HepG2 (cell line): ENCODE measurements at regions not wholly inside any gene's neighbourhood (a gene's known extent, or its start where the extent isn't known, plus 50 kb on each side); places are given as distances from the start of the nearest gene placed in this dataset.

Experiments
- ATAC-seq: fragments of 200-7000 bp; cut with Tn5 transposase; 3 replicates; pipeline ENCODE4 v1.9.1; 2020; ENCODE audit warnings: mild to moderate bottlenecking, moderate library complexity
- BruUV-seq: library from RNA; stranded (reverse); fragments of 400-500 nt; replicated peaks from 2 replicates; lab custom pipeline; 2021; lab: Mats Ljungman, UMichigan
- CTCF ChIA-PET: fragments of 300-600 bp; formaldehyde crosslinking; extraction: SDS; loops from one replicate; lab custom pipeline; 2021; ENCODE audit warnings: low total read pairs, inconsistent platforms, low intra/inter-chr PET ratio; lab: Yijun Ruan, JAX
- POLR2A ChIA-PET: fragments of 350-600 bp; sonication (Branson Sonifier 250); formaldehyde crosslinking; loops from one replicate; lab custom pipeline; 2020; ENCODE audit warnings: antibody characterized with exemption, inconsistent platforms; lab: Yijun Ruan, JAX
- DNase-seq: peaks from one replicate; pipeline ENCODE4 v3.0.0-alpha.2; 2015; ENCODE audit warnings: low spot score
- FAIRE-seq: peaks from 3 replicates; lab custom pipeline; 2011; peaks lifted over from hg19 to GRCh38; lab: Jason Lieb, UNC
- H2AFZ ChIP-seq: one replicate; pipeline ENCODE4 v1.6.1; 2011; ENCODE audit warnings: low read length, inconsistent platforms
- H3K27ac ChIP-seq: fragments of 300-600 bp; 3 replicates; pipeline ENCODE4 v1.8.0; 2011; ENCODE audit warnings: mixed run types, mild to moderate bottlenecking, mixed read lengths, low read length, inconsistent platforms; ENCODE audit not compliant: insufficient read depth; ENCODE audit errors: extremely low read length
- H3K27me3 ChIP-seq, 2 experiments: fragments of 200-600 bp in 1 of 2; 2 replicates in 1 of 2; 3 replicates in 1 of 2; pipeline versions ENCODE4 v1.6.0 to v1.8.0; 2011; ENCODE audit warnings: low read length in 2 of 2, mild to moderate bottlenecking in 2 of 2, moderate library complexity in 2 of 2, inconsistent platforms in 1 of 2; ENCODE audit not compliant: insufficient read depth in 2 of 2, control insufficient read depth in 1 of 2
- H3K36me3 ChIP-seq, 2 experiments: fragments of 200-600 bp in 1 of 2; replicated peaks in 1 of 2; 2 replicates in 1 of 2; 3 replicates in 1 of 2; pipeline versions ENCODE4 v1.5.1 to v1.8.0; 2011; ENCODE audit warnings: low read length in 2 of 2, inconsistent platforms in 1 of 2; ENCODE audit not compliant: insufficient read depth in 2 of 2, control insufficient read depth in 1 of 2
- H3K4me1 ChIP-seq: 2 replicates; pipeline ENCODE4 v1.5.1; 2012; ENCODE audit warnings: low read length, inconsistent platforms; ENCODE audit not compliant: insufficient read depth
- H3K4me2 ChIP-seq: 2 replicates; pipeline ENCODE4 v1.6.0; 2011; ENCODE audit warnings: low read depth, low read length, inconsistent platforms
- H3K4me3 ChIP-seq, 3 experiments: fragments of 200-600 bp in 1 of 3; sonication (generic), shearing (Covaris generic) in 1 of 3; replicated peaks in 1 of 3; 2 replicates each; pipeline ENCODE4 v1.5.1; 2011 to 2016; ENCODE audit warnings: low read length in 3 of 3, inconsistent platforms in 2 of 3, low read depth in 2 of 3, mild to moderate bottlenecking in 2 of 3, control low read depth in 1 of 3, mixed read lengths in 1 of 3; ENCODE audit not compliant: insufficient read depth in 1 of 3
- H3K79me2 ChIP-seq: one replicate; pipeline ENCODE4 v1.6.1; 2011; ENCODE audit warnings: low read length, inconsistent platforms; ENCODE audit not compliant: insufficient read depth
- H3K9ac ChIP-seq: 2 replicates; pipeline ENCODE4 v1.6.0; 2011; ENCODE audit warnings: mild to moderate bottlenecking, low read depth, low read length, inconsistent platforms; ENCODE audit not compliant: insufficient read depth
- H3K9me3 ChIP-seq: 2 replicates; pipeline ENCODE4 v1.5.1; 2012; ENCODE audit warnings: mild to moderate bottlenecking, low read length
- H4K20me1 ChIP-seq: 2 replicates; pipeline ENCODE4 v1.6.0; 2011; ENCODE audit warnings: inconsistent platforms, mild to moderate bottlenecking, low read length, moderate library complexity; ENCODE audit not compliant: insufficient read depth
- CHD4 ChIP-seq: fragments of 200-600 bp; sonication (generic); IDR thresholded peaks from 2 replicates; pipeline ENCODE4 v1.7.0; 2017; ENCODE audit warnings: mild to moderate bottlenecking, low read length, borderline replicate concordance
- KLF9 ChIP-seq: IDR thresholded peaks from 2 replicates; pipeline ENCODE4 v1.6.1; 2016; ENCODE audit warnings: low read depth
- LCORL ChIP-seq, 2 experiments: fragments of 450-650 bp in 1 of 2; sonication (generic) in 1 of 2; formaldehyde crosslinking in 1 of 2; IDR thresholded peaks; 2 replicates each; pipeline versions ENCODE4 v1.5.0 to v1.6.1; 2017 to 2020; ENCODE audit warnings: antibody characterized with exemption in 1 of 2, missing genetic modification reagents in 1 of 2
- MAFK ChIP-seq, 2 experiments: IDR thresholded peaks in 1 of 2; conservative IDR thresholded peaks in 1 of 2; 2 replicates each; pipeline ENCODE4 v1.6.1; 2011; ENCODE audit warnings: improper control_type of control experiment in 2 of 2, low read length in 2 of 2
- SP4 ChIP-seq: sonication (generic); formaldehyde crosslinking; IDR thresholded peaks from 2 replicates; pipeline ENCODE4 v1.8.1; 2023; ENCODE audit warnings: mild to moderate bottlenecking, missing genetic modification reagents
- ZFX ChIP-seq: sonication (generic); formaldehyde crosslinking; IDR thresholded peaks from 2 replicates; pipeline ENCODE4 v1.4.0; 2020; ENCODE audit warnings: mild to moderate bottlenecking, low read depth, missing genetic modification reagents, moderate library complexity
- ZNF256 ChIP-seq: sonication (generic); formaldehyde crosslinking; conservative IDR thresholded peaks from 2 replicates; pipeline ENCODE4 v1.4.0; 2020; ENCODE audit warnings: missing genetic modification reagents
- ZNF75D ChIP-seq: sonication (generic); formaldehyde crosslinking; IDR thresholded peaks from 2 replicates; pipeline ENCODE4 v1.8.1; 2023; ENCODE audit warnings: missing genetic modification reagents, mild to moderate bottlenecking, borderline replicate concordance
- WGBS: methylation state at CpG from one replicate; pipeline ENCODE4 v1.1.6; 2017; ENCODE audit warnings: low lambda C conversion rate; 5-methylcytosine and 5-hydroxymethylcytosine counted together
- in situ Hi-C: cut with HindIII; loops from 2 replicates; pipeline ENCODE4 v1.10.0; 2017; ENCODE audit warnings: low pct_unique_long_range_greater_than_20kb; ENCODE audit not compliant: extremely low pct_ligation_motif_present
- intact Hi-C: fragments of 100-400 bp; cut with micrococcal nuclease; formaldehyde crosslinking; loops from one replicate; pipeline ENCODE4 v1.10.0; 2022; ENCODE audit not compliant: unreplicated experiment
- TF ChIP-seq, protein P1 (sequence below): sonication (generic); formaldehyde crosslinking; IDR thresholded peaks from 2 replicates; pipeline ENCODE4 v1.5.1; 2020; ENCODE audit warnings: missing genetic modification reagents, mild to moderate bottlenecking, borderline replicate concordance
- TF ChIP-seq, protein P2 (sequence below): IDR thresholded peaks from 2 replicates; pipeline ENCODE4 v1.6.1; 2012; ENCODE audit warnings: low read depth, low read length, improper control_type of control experiment
- TF ChIP-seq, protein P3 (sequence below): sonication (generic); formaldehyde crosslinking; conservative IDR thresholded peaks from 2 replicates; pipeline ENCODE4 v1.4.0; 2020; ENCODE audit warnings: missing genetic modification reagents

DNA sequence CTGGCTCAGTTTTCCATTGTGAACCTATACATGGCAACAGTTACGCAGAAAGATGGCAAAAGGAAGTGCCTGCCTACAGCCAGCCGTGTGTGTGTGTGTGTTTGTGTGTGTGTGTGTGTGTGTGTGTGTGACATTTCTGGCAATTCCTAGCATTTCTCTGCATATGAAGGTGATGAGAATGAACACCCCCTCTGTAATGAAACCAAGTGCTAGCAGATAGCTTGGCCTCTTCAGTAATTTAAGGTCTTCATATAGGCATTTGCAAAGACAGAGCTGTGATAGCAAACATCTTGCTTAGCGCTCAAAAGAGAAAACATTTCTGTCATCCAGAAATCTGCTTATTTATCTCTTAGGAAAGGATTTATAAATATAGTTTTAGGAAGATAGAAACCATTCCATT lies 389.1 kb downstream of the AACS start:
- no peak for TF ChIP-seq CHD4
- TF ChIP-seq, protein P1, sequence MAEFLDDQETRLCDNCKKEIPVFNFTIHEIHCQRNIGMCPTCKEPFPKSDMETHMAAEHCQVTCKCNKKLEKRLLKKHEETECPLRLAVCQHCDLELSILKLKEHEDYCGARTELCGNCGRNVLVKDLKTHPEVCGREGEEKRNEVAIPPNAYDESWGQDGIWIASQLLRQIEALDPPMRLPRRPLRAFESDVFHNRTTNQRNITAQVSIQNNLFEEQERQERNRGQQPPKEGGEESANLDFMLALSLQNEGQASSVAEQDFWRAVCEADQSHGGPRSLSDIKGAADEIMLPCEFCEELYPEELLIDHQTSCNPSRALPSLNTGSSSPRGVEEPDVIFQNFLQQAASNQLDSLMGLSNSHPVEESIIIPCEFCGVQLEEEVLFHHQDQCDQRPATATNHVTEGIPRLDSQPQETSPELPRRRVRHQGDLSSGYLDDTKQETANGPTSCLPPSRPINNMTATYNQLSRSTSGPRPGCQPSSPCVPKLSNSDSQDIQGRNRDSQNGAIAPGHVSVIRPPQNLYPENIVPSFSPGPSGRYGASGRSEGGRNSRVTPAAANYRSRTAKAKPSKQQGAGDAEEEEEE (CRISPR knock-in tag), result no peak
- no peak overlapping the region for H3K4me2 ChIP-seq
- no peak for FAIRE-seq
- no peaks in the 10 kb centered on the region for H3K79me2 ChIP-seq
- H2AFZ ChIP-seq, result no peak overlapping the region
- no peak for ATAC-seq
- no peak overlapping the region for H3K4me3 ChIP-seq
- H4K20me1 ChIP-seq, result no peaks in the 10 kb centered on the region
- DNase-seq, result no peak
- ChIA-PET CTCF (no interaction called here), POLR2A (no interaction called here)
- BruUV-seq, result no TSS peak
- H3K27ac ChIP-seq, result no peak overlapping the region
- no peaks in the 10 kb centered on the region for H3K9me3 ChIP-seq
- no peak overlapping the region for H3K9ac ChIP-seq
- no peaks in the 10 kb centered on the region for H3K36me3 ChIP-seq
- H3K27me3 ChIP-seq, result peaks cover 0 to 4% of the 10 kb centered on the region in 2 experiments; a peak in 1 of 5 replicates
- H3K4me1 ChIP-seq, result no peaks in the 10 kb centered on the region
- WGBS, result 36% methylated on average over 3 of the region's 3 CpGs
- intact Hi-C loops (no loop called here), in situ Hi-C loops (no loop called here)

- intact Hi-C loops (no loop called here), in situ Hi-C loops (no loop called here)
- no peaks in the 10 kb centered on the region for H3K4me1 ChIP-seq
- no peaks in the 10 kb centered on the region for H3K9me3 ChIP-seq
- no peaks in the 10 kb centered on the region for H3K79me2 ChIP-seq
- TF ChIP-seq SP4 (CRISPR knock-in tag) (no peak), LCORL (IDR thresholded peaks at IDR 0.05) (no peak), LCORL (CRISPR knock-in tag; IDR thresholded peaks at IDR 0.05) (no peak), ZFX (CRISPR knock-in tag) (no peak), ZNF256 (CRISPR knock-in tag) (no peak), MAFK (conservative IDR thresholded peaks at IDR 0.05 in 1 of 2, IDR thresholded peaks at IDR 0.05 in 1 of 2; ENCODE audit: low read length in 2 of 2) (no peak), KLF9 (CRISPR knock-in tag) (no peak), ZNF75D (CRISPR knock-in tag) (no peak)
- TF ChIP-seq, protein P2, sequence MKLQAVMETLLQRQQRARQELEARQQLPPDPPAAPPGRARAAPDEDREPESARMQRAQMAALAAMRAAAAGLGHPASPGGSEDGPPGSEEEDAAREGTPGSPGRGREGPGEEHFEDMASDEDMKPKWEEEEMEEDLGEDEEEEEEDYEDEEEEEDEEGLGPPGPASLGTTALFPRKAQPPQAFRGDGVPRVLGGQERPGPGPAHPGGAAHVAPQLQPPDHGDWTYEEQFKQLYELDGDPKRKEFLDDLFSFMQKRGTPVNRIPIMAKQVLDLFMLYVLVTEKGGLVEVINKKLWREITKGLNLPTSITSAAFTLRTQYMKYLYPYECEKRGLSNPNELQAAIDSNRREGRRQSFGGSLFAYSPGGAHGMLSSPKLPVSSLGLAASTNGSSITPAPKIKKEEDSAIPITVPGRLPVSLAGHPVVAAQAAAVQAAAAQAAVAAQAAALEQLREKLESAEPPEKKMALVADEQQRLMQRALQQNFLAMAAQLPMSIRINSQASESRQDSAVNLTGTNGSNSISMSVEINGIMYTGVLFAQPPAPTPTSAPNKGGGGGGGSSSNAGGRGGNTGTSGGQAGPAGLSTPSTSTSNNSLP, result no peak
- TF ChIP-seq, protein P3, sequence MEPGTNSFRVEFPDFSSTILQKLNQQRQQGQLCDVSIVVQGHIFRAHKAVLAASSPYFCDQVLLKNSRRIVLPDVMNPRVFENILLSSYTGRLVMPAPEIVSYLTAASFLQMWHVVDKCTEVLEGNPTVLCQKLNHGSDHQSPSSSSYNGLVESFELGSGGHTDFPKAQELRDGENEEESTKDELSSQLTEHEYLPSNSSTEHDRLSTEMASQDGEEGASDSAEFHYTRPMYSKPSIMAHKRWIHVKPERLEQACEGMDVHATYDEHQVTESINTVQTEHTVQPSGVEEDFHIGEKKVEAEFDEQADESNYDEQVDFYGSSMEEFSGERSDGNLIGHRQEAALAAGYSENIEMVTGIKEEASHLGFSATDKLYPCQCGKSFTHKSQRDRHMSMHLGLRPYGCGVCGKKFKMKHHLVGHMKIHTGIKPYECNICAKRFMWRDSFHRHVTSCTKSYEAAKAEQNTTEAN, result no peak
- no peak overlapping the region for H3K27ac ChIP-seq
- no peak overlapping the region for H3K4me2 ChIP-seq
- 12% methylated on average over 8 of the region's 8 CpGs for WGBS
- CTCF ChIA-PET, result no interaction called here
- H3K27me3 ChIP-seq, result peaks cover 0 to 4% of the 10 kb centered on the region in 2 experiments; a peak in 1 of 5 replicates
- BruUV-seq, result no TSS peak
- no peaks in the 10 kb centered on the region for H4K20me1 ChIP-seq
- ATAC-seq, result no peak
- H3K9ac ChIP-seq, result no peak overlapping the region
- FAIRE-seq, result no peak
- no peak overlapping the region for H3K4me3 ChIP-seq
- POLR2A ChIA-PET, result no interaction called here
- no peaks in the 10 kb centered on the region for H3K36me3 ChIP-seq
- no peak overlapping the region for H2AFZ ChIP-seq
- no peak for DNase-seq
These were observed 389.7 kb downstream of the AACS start for GRCh38 chr12:125454786-125455480.
